Left colon (tissue), 2 donors: ENCODE measurements at regions not wholly inside any gene's neighbourhood (a gene's known extent, or its start where the extent isn't known, plus 50 kb on each side); places are given as distances from the start of the nearest gene placed in this dataset.

Experiments used
- ATAC-seq: fragments of 200-7000 bp; cut with Tn5 transposase; one replicate; pipeline ENCODE4 v1.9.1; 2020; ENCODE audit warnings: mild to moderate bottlenecking, moderate library complexity
- DNase-seq, 2 donors: peaks; one replicate each; pipeline ENCODE4 v3.0.0-alpha.2; 2020
- intact Hi-C, 2 donors: fragments of 100-400 bp; cut with DNase I in 1 of 2; cut with micrococcal nuclease in 1 of 2; formaldehyde crosslinking; loops; one replicate each; pipeline versions ENCODE4 v1.11.2 to v1.14.0; 2022; cut with DNase I, micrococcal nuclease
- donor health status: DM: no; HTN: no; CAD: no.
- donor health status: DM: yes; HTN: yes; CAD: no.

DNA sequence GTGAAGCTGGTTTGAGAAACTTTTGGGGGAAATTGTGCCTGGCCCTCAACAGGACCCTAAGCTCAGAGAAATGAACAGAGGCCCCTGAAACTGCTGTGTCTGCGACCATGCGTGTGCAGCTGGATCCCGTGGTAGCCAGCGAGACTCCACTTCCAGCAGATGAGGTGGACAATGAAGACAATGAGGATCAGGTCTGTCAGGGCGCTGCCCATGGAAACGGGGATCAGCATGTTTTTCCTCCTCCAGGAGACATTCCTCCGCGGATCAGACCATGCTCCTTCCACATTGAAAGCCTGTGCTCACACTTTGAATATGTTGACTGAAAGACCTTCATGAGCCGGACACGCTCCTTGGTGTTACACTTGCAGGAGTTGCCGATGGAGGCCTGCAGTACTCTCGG is 1439.8 kb upstream of the ALCAM start:
- no peak for ATAC-seq
- intact Hi-C loops = no loop called here
- no peak for DNase-seq

DNA sequence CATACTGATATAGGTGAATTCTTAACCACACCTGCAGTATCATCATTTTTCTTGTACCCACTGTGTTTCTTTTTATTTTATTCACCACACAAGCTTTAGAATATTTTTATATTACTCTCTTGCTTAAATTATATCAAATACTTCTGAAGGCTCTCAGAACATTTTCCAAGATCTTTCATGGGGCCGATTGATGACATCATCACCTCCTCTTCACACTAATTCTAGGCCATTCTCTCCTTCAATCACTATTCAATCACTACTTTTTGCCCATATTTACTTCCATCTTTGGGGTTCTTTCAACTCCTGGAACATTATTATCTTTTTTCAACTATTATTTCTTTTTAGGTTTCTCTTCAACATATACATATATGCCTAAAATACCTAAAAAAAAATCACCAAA is 1438.8 kb upstream of the ALCAM start:
- intact Hi-C loops = no loop called here
- DNase-seq (no peak), ATAC-seq (no peak)

- ATAC-seq = no peak
- DNase-seq = no peak
- intact Hi-C loops = no loop called here
Observed at GRCh38 chr3:103937094-103937493, 1429.6 kb upstream of the ALCAM start.

DNA sequence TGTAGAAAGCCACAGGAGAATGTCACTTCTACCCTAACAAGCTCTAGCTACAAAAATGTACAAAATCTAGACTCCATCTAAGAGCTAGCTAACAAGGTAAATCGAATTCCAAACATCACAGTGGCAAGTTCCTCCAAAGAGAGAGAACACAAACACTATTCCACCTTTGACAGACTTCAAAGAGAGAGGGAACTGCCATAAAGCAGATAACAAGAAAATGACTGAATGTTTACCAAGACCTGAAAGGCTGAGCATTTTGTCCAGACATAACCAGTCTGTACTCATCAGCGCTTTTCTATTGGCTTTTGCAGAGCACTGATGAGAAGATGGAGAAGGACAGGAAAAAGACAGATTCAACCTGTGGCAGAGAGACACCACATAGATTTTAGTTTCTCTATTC is 1419.6 kb upstream of the ALCAM start:
- intact Hi-C loops = no loop called here
- ATAC-seq (no peak), DNase-seq (no peak)

DNA sequence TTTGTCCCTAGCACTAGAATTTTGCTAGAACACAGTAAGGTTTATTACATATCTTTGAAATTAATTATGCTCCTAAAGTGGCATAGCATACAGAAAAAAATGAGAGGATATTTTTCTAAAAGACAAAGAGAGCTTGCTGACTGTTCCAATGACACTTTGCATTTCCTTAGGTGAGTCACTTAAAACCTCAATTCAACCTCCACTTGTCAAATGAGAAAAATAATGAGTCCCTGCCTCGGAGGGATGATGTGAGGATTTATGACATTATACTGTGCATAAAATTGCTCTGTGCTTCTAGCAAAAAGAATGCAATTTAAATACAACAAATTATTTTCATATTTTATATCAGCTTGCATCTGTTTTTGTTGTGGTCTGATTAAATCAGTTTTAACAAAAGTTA is 1417.0 kb upstream of the ALCAM start:
- ATAC-seq = no peak
- intact Hi-C loops = no loop called here

DNA sequence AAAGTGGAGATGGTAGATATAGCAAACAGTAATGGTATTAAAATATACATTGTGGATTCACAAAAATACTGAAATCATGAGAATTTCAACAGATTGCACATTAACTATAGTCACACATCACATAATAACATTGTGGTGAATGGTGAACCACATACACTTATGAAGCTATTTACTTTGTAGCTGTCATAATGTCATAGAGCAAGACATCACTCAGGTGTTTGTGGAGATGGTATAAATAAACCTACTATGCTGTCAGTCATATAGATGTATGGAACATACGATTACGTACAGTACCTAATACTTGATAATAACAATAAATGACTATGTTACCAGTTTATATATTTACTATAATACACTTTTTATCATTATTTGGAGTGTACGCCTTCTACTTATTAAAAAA is 1416.0 kb upstream of the ALCAM start:
- no peak for ATAC-seq

More for the DNA sequence above, 1417.0 kb upstream of the ALCAM start:
- DNase-seq = no peak

DNA sequence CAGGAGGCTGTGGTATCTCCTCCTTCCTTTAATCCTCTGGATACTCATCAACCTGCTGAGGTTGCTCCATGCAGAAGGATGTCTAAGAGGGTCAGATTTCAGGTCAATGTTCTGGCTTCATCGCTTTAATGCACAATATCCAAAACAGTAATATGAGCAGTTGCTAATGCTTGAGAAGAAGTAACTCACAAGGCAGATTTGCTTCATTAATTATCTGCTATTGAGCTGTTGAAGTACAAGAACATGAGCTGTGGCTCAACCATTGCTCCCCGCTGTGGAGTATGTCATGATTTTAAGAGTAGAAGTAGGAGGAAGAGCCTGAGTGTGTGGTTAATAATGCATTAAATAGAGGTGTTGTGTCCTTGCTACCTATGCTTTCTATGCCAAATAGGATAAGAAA is 1412.9 kb upstream of the ALCAM start:
- intact Hi-C loops = no loop called here
- ATAC-seq = no peak
- no peak for DNase-seq

More for the DNA sequence above, 1416.0 kb upstream of the ALCAM start:
- intact Hi-C loops = no loop called here
- DNase-seq = no peak

DNA sequence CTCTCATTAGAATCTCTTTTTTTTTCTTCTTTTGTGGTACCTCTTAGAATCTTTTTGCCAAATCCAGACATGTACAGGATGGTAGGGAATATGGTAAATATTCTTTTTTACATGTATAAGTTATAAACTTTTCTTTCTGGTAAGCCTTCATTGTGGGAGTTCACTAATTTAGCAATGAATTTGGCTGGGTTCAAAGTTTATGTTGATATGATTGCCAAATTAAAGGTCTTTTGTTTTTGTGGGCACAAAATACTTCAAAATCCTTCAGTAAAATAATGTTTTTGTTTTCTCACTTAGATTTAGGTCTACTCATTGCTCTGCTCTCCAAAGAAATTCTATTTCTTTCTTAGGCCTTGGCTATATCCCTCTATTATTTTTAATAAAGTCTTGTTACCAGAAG is 1405.9 kb upstream of the ALCAM start:
- DNase-seq = no peak
- intact Hi-C loops = no loop called here
- ATAC-seq = no peak

DNA sequence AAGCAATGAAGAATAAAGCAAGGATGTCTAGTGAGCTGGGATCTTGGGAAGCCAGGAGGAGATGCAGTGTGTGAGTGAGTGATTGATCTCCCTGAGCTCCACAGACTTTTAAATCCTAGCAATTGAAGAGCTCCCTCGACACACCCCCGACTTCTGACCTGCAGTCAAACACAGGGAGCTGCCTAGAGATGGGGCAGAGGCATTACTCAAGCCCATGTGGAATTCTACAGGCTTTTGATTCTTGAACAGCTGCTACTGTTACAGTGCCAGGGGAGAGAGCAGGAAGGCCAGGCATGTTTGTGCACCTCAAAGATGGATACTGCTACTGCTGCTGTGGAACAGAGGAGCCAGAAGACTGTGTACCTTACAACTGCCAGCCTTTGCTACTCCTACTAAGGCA is 1403.1 kb upstream of the ALCAM start:
- ATAC-seq = no peak
- intact Hi-C loops = no loop called here
- DNase-seq = no peak

- DNase-seq (no peak), ATAC-seq (no peak)
- intact Hi-C loops = no loop called here
Observed at GRCh38 chr3:103965764-103966163, 1400.9 kb upstream of the ALCAM start.

DNA sequence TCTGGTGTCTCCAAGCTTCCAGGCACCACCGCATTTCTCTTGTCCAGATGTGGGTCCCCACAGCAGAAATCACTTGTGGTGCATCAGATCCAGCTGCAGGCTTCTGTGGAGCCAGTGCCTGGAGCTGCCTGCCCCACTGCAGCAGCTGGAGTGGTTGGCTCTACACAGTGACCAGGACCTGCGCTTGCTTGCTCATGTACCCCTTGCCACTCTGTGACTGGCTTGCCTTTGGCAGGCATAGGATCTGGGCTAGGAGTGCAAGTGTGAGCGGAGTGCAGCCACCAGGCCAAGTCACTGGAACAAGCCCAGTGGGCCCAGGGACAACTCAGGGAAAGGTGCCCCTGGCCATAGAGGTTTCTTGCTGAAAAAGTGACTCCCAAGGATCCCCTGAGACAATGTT is 1400.0 kb upstream of the ALCAM start:
- intact Hi-C loops = no loop called here

DNA sequence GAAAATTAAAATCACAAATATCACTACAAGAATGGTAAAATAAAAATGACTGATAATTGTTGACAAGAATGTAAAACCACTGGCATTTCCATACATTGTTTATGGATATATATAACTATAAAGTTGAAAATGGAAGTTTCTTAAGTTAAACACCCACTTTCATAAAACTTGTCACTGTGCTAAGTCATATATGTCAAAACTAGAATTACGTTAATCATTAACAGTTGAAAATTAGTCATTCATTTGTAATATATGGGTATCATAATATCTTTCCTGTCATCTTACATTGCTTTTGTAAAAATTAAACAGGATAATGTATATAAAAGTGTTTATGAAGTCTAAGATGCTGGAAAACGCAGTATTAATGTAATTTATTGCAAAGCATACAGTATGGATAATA is 1398.6 kb upstream of the ALCAM start:
- DNase-seq (no peak), ATAC-seq (no peak)
- intact Hi-C loops = no loop called here

More for the DNA sequence above, 1400.0 kb upstream of the ALCAM start:
- DNase-seq (no peak), ATAC-seq (no peak)

GRCh38 chr3:103968751-103969150 is 1398.0 kb upstream of the ALCAM start:
- intact Hi-C loops = no loop called here
- ATAC-seq = no peak
- no peak for DNase-seq

DNA sequence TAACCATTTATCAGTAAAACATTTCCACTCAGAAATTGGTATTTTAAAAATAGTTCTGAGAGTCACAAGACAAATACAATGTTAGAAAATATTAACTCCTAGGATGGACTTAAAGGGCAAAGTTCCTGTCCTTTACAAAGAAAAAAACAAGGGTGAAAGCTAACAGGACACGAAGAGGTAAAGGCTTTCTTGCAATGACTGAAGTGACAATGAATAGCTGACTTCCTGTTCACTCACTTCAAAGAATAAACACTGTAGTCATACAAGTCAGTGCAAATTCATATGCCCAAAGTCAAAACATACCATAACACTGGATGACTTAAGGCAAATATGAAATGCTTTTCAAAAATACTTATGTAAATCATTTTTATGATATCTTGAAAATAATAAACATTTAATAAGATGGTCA is 1389.8 kb upstream of the ALCAM start:
- no peak for ATAC-seq
- no peak for DNase-seq
- intact Hi-C loops = no loop called here

DNA sequence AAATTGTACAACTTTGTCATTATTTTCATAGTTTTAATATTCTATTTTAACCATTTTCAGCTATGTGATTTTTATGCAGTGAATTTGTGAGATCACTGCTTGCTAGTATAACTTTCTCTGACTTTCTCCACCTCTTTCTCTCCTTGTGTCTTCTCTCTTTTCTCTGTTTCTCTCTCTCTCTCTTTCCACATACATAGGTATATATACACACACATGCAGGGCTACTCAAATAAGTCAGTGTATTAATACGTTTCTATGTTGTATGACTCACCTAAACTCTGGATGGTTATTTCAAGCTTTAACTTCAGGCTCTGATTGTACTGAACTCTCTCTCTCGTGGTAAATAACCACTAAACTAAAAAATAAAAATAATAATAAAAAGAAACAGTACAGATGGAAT is 1389.3 kb upstream of the ALCAM start:
- ATAC-seq (no peak), DNase-seq (no peak)
- intact Hi-C loops = no loop called here

GRCh38 chr3:103991461-103992115 is 1375.1 kb upstream of the ALCAM start:
- ATAC-seq (no peak), DNase-seq (no peak)
- intact Hi-C loops = no loop called here

DNA sequence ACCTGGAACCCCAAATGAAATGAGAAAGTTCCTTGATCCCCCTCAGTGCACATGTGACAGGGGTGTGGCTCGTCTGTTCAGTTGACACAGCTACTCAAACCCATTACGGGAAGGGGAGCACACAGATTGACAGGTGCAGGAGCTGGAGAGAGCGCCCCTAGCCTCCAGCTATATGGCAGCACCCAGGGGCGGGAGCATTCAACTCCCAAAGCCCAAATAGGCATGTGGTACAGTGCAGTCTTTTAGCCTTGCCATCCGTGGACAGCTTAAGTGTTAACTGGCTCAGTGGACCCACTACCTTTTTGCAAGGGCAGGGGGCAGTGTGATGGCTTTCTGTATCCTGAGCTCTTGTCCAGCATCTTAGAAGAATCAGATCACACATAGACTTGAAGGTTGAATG is 1374.2 kb upstream of the ALCAM start:
- intact Hi-C loops = no loop called here
- ATAC-seq (no peak), DNase-seq (no peak)

DNA sequence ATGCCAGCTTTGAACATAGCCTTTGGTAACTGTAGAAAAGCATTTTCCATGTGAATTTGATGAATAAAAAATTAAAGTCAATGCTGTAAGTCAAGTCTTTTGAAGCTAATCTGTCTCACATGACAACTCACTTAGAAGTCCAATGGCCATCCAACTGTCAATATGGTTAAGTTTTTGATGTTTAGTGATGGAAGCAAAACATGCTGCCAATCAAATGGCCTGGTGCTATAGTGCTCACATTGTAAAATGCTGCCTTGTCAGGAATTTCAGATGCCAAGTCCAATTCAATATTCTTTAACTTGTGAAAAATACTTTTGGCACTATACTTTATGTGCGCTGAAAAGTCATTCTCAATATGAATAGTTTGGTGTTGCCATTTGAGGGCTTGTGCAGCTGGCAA is 1361.8 kb upstream of the ALCAM start:
- no peak for ATAC-seq
- intact Hi-C loops = no loop called here

GRCh38 chr3:104005815-104006214 is 1360.9 kb upstream of the ALCAM start:
- intact Hi-C loops = no loop called here
- DNase-seq (no peak), ATAC-seq (no peak)

More for the DNA sequence above, 1361.8 kb upstream of the ALCAM start:
- no peak for DNase-seq

- DNase-seq (no peak), ATAC-seq (no peak)
- intact Hi-C loops = no loop called here
Observed at GRCh38 chr3:104018541-104018940, 1348.2 kb upstream of the ALCAM start.

DNA sequence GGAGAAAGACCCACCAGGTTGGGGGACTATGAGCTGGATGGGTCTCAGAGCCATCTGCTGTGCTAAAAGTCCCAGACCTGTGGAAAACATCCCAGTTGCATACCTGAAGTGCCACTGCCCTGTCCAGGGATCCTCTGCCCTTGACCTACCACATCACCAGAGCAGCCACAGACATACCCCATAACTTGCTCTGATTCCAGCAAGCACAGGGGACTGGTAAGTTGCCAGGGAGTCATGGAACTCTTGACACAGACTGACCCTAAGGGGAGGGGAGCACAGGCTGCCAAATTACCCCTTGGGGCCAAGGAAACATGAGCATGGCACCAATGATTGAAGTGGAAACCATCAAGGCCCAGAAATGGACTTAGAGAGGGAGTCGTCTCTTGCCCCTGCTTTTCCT is 1335.1 kb upstream of the ALCAM start:
- ATAC-seq = no peak

GRCh38 chr3:104032283-104032682 is 1334.4 kb upstream of the ALCAM start:
- intact Hi-C loops = no loop called here
- ATAC-seq (no peak), DNase-seq (no peak)

More for the DNA sequence above, 1335.1 kb upstream of the ALCAM start:
- intact Hi-C loops = no loop called here
- DNase-seq = no peak
